ENCODE measurements at regions not wholly inside any gene's neighbourhood (a gene's known extent, or its start where the extent isn't known, plus 50 kb on each side); places are given as distances from the start of the nearest gene placed in this dataset.

DNA sequence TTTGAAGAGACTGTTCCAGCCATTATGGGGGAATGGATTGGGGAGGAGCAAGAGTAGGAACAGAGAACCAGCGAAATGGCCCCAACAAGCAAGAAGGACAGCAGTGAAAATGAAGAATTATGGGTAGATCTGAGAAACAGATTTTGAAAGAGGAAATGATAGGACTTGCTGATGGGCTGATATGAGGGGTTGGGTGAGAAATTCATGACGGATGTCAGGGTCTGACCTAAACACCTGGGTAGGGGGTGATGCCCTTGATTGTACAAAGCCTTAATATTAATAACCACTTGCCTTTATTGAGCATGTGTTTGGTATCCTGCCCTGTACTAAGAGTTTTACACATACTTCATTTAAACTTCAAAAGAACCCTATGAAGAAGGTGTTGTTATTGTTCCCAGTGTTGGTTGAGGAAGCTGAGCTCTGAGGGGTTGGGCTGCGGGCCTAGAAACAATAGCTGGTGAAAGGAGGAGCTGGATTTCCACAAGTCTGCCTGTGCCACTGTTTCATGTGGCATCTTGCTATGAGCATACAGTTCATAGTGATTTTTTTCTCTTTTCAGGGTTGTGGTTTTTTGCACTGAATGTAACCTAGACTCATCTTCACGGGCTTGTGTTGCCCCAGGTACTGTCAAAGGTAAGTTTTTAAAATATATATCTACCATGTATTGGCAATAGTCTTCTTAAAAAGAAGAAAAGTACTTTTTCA is 61.1 kb upstream of the TNRC6B start:
- Histone ChIP-seq H3K9me3 (ENCODE audit: control insufficient read depth in 2 of 2, low read length in 2 of 2) (no peaks in the 10 kb centered on the region), H3K4me3 (ENCODE audit: low read length in 2 of 2) (no peak overlapping the region), H3K27me3 (ENCODE audit: control insufficient read depth in 2 of 2, insufficient read depth in 2 of 2, low read length in 2 of 2) (no peaks in the 10 kb centered on the region), H3K4me1 (ENCODE audit: control insufficient read depth in 2 of 2, insufficient read depth in 2 of 2, low read length in 2 of 2) (no peaks in the 10 kb centered on the region), H3K9ac (ENCODE audit: low read depth in 1 of 2, low read length in 2 of 2) (no peak overlapping the region), H3K36me3 (ENCODE audit: control insufficient read depth in 2 of 2, insufficient read depth in 2 of 2, low read length in 2 of 2) (peaks cover 2 to 4% of the 10 kb centered on the region in 2 donors), H3K27ac (ENCODE audit: low read depth in 2 of 2, low read length in 2 of 2) (no peak overlapping the region)

DNA sequence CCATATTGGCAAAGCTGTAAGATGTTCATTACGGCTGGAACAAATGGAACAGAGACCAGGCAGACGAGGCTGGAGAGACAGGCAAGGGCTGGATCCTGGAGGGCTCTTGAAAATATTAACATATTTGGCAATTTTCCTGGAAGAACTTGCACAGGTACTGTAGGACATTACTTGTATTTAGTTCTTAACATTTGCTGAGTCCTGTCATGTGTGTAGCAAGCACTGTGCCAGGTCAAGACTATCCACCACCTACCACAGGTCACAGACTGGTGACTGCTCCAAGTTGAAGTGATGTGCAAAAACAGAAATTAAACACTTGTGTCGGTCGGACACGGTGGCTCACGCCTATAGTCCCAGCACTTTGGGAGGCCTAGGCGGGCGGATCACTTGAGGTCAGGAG is 58.7 kb upstream of the TNRC6B start:
- Histone ChIP-seq H3K27ac (ENCODE audit: low read depth in 2 of 2, low read length in 2 of 2) (no peak overlapping the region), H3K9ac (ENCODE audit: low read depth in 1 of 2, low read length in 2 of 2) (no peak overlapping the region), H3K4me3 (ENCODE audit: low read length in 2 of 2) (no peak overlapping the region), H3K27me3 (ENCODE audit: control insufficient read depth in 2 of 2, insufficient read depth in 2 of 2, low read length in 2 of 2) (no peaks in the 10 kb centered on the region), H3K36me3 (ENCODE audit: control insufficient read depth in 2 of 2, insufficient read depth in 2 of 2, low read length in 2 of 2) (peaks cover 2 to 9% of the 10 kb centered on the region in 2 donors), H3K9me3 (ENCODE audit: control insufficient read depth in 2 of 2, low read length in 2 of 2) (no peaks in the 10 kb centered on the region), H3K4me1 (ENCODE audit: control insufficient read depth in 2 of 2, insufficient read depth in 2 of 2, low read length in 2 of 2) (no peaks in the 10 kb centered on the region)

DNA sequence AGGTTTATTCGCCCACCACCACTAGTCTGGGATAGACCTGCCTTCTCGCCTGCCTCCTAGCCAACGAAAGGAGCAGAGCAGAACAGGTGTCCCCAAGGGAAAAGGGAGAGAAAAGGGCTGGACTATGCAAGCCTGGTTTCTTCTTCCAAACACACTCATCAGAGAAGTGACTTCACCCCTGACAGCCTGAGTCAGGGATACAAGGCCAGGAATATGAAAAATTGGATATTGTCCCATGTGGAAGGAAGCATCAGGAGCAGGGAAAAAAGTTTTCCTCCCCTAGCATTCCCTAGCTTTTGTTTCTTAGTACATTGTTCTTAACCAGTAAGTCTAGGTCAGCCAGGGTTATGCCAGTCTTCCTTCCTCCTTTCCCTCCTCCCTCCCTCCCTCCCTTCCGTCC is 56.9 kb upstream of the TNRC6B start:
- no peak overlapping the region for H3K27ac ChIP-seq (ENCODE audit: low read depth in 2 of 2, low read length in 2 of 2)
- no peak overlapping the region for H3K9ac ChIP-seq (ENCODE audit: low read depth in 1 of 2, low read length in 2 of 2)
- H3K36me3 ChIP-seq (ENCODE audit: control insufficient read depth in 2 of 2, insufficient read depth in 2 of 2, low read length in 2 of 2), result peaks cover 2 to 9% of the 10 kb centered on the region in 2 donors
- H3K27me3 ChIP-seq (ENCODE audit: control insufficient read depth in 2 of 2, insufficient read depth in 2 of 2, low read length in 2 of 2), result no peaks in the 10 kb centered on the region
- H3K4me1 ChIP-seq (ENCODE audit: control insufficient read depth in 2 of 2, insufficient read depth in 2 of 2, low read length in 2 of 2), result no peaks in the 10 kb centered on the region
- H3K9me3 ChIP-seq (ENCODE audit: control insufficient read depth in 2 of 2, low read length in 2 of 2), result no peaks in the 10 kb centered on the region
- H3K4me3 ChIP-seq (ENCODE audit: low read length in 2 of 2), result no peak overlapping the region

DNA sequence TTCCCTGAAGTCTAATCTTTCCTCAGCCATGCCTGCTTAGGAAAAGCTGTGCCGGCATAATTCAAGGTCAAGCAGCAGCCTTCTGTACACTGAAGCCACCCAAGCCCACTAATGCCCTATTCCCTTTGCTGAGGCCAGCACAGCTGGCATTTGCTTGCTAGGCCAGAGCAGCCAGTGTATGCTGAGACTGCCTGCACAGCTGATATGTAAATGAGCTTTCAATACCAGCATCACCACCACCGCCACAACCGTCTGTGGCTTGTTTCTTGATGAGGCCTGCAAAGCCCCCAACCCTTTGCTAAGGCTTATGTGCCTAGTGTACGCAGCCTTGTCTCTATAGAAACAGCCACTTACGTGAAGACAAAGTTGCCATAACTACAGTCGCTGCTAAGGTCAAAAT is 56.3 kb upstream of the TNRC6B start:
- H3K36me3 ChIP-seq (ENCODE audit: control insufficient read depth in 2 of 2, insufficient read depth in 2 of 2, low read length in 2 of 2), result peaks cover 2 to 11% of the 10 kb centered on the region in 2 donors
- H3K4me1 ChIP-seq (ENCODE audit: control insufficient read depth in 2 of 2, insufficient read depth in 2 of 2, low read length in 2 of 2), result no peaks in the 10 kb centered on the region
- no peak overlapping the region for H3K27ac ChIP-seq (ENCODE audit: low read depth in 2 of 2, low read length in 2 of 2)
- no peaks in the 10 kb centered on the region for H3K9me3 ChIP-seq (ENCODE audit: control insufficient read depth in 2 of 2, low read length in 2 of 2)
- no peak overlapping the region for H3K4me3 ChIP-seq (ENCODE audit: low read length in 2 of 2)
- no peaks in the 10 kb centered on the region for H3K27me3 ChIP-seq (ENCODE audit: control insufficient read depth in 2 of 2, insufficient read depth in 2 of 2, low read length in 2 of 2)
- H3K9ac ChIP-seq (ENCODE audit: low read depth in 1 of 2, low read length in 2 of 2), result no peak overlapping the region

- Histone ChIP-seq H3K9ac (ENCODE audit: low read depth in 1 of 2, low read length in 2 of 2) (no peak overlapping the region), H3K27ac (ENCODE audit: low read depth in 2 of 2, low read length in 2 of 2) (no peak overlapping the region), H3K27me3 (ENCODE audit: control insufficient read depth in 2 of 2, insufficient read depth in 2 of 2, low read length in 2 of 2) (no peaks in the 10 kb centered on the region), H3K4me1 (ENCODE audit: control insufficient read depth in 2 of 2, insufficient read depth in 2 of 2, low read length in 2 of 2) (no peaks in the 10 kb centered on the region), H3K4me3 (ENCODE audit: low read length in 2 of 2) (no peak overlapping the region), H3K36me3 (ENCODE audit: control insufficient read depth in 2 of 2, insufficient read depth in 2 of 2, low read length in 2 of 2) (peaks cover 2 to 11% of the 10 kb centered on the region in 2 donors), H3K9me3 (ENCODE audit: control insufficient read depth in 2 of 2, low read length in 2 of 2) (no peaks in the 10 kb centered on the region)
Observed at GRCh38 chr22:40122792-40123191, 54.9 kb upstream of the TNRC6B start.

DNA sequence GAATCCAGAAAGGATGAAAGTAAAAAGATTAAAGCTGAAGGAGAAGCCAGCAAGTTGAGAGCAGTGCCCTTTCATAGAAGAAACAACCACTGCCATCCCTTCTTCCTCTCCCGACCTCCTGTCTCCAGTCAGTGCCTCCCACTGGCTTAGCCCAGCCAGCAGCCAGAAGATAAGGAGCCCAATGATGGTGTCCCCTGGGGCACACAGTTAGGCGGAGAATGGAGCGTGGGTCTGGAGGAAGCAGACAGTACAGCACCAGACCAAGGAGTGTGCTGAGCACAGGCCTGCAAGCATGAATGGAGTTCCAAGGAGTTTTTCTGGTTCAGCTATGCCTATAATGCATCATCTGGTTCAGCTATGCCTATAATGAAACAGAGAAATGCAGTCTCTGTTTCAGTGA is 54.3 kb upstream of the TNRC6B start:
- no peak overlapping the region for H3K27ac ChIP-seq (ENCODE audit: low read depth in 2 of 2, low read length in 2 of 2)
- H3K9ac ChIP-seq (ENCODE audit: low read depth in 1 of 2, low read length in 2 of 2), result no peak overlapping the region
- peaks cover 2 to 11% of the 10 kb centered on the region in 2 donors for H3K36me3 ChIP-seq (ENCODE audit: control insufficient read depth in 2 of 2, insufficient read depth in 2 of 2, low read length in 2 of 2)
- no peaks in the 10 kb centered on the region for H3K4me1 ChIP-seq (ENCODE audit: control insufficient read depth in 2 of 2, insufficient read depth in 2 of 2, low read length in 2 of 2)
- H3K27me3 ChIP-seq (ENCODE audit: control insufficient read depth in 2 of 2, insufficient read depth in 2 of 2, low read length in 2 of 2), result no peaks in the 10 kb centered on the region
- no peak overlapping the region for H3K4me3 ChIP-seq (ENCODE audit: low read length in 2 of 2)
- no peaks in the 10 kb centered on the region for H3K9me3 ChIP-seq (ENCODE audit: control insufficient read depth in 2 of 2, low read length in 2 of 2)

Data from mucosa of rectum (tissue), 2 donors.